ENCODE measurements at regions not wholly inside any gene's neighbourhood (a gene's known extent, or its start where the extent isn't known, plus 50 kb on each side); places are given as distances from the start of the nearest gene placed in this dataset.

- Histone ChIP-seq H3K56ac (ENCODE audit: extremely low read depth, insufficient read depth, low read length) (no peak overlapping the region), H3K27me3 (ENCODE audit: control insufficient read depth, insufficient read depth, low read length) (no peaks in the 10 kb centered on the region), H3K27ac (ENCODE audit: insufficient read depth, low read length) (no peak overlapping the region), H2AK5ac (ENCODE audit: low read depth, low read length) (no peak overlapping the region), H3K9ac (ENCODE audit: low read depth, low read length) (no peak overlapping the region), H3K23ac (ENCODE audit: low read depth, low read length) (no peak overlapping the region), H3K9me1 (ENCODE audit: insufficient read depth, low read length) (no peaks in the 10 kb centered on the region), H3K36me3 (ENCODE audit: control insufficient read depth, insufficient read depth, low read length) (no peaks in the 10 kb centered on the region), H4K91ac (ENCODE audit: insufficient read depth, low read depth, low read length) (no peak overlapping the region), H2BK5ac (ENCODE audit: low read depth, low read length, poor library complexity, severe bottlenecking) (no peak overlapping the region), H4K5ac (ENCODE audit: low read depth, low read length) (no peak overlapping the region), H4K20me1 (ENCODE audit: insufficient read depth, low read length) (no peaks in the 10 kb centered on the region), H3K79me1 (ENCODE audit: low read depth in 1 of 2, low read length in 2 of 2) (no peaks in the 10 kb centered on the region), H2BK20ac (ENCODE audit: low read depth, low read length) (no peak overlapping the region), H3K4me3 (ENCODE audit: insufficient read depth, low read depth, low read length) (no peak overlapping the region), H2AK9ac (replicated peaks; ENCODE audit: low read depth, low read length, poor library complexity) (no peak overlapping the region), H3K14ac (replicated peaks; ENCODE audit: low read depth, low read length) (no peak overlapping the region), H2AFZ (replicated peaks; ENCODE audit: low read length, poor library complexity) (no peak overlapping the region), H3K18ac (ENCODE audit: low read depth, low read length) (no peak overlapping the region), H3K4me1 (ENCODE audit: control insufficient read depth, insufficient read depth, low read length) (no peaks in the 10 kb centered on the region), H4K8ac (ENCODE audit: low read depth in 2 of 2, low read length in 2 of 2) (no peak overlapping the region), H3K4me2 (ENCODE audit: low read depth, low read length) (no peak overlapping the region), H3K9me3 (ENCODE audit: control insufficient read depth, insufficient read depth, low read length) (no peaks in the 10 kb centered on the region), H2BK120ac (ENCODE audit: low read depth, low read length) (no peak overlapping the region), H2BK15ac (ENCODE audit: low read depth, low read length) (no peak overlapping the region), H3K4ac (ENCODE audit: low read depth, low read length) (no peak overlapping the region)
- dilution Hi-C loops (cut with HindIII; ENCODE audit: low sequenced_read_pairs, unreplicated experiment), result no loop called here
- no TSS peak for BruUV-seq (replicated peaks)
- CTCF ChIA-PET, result no interaction called here
- in situ Hi-C loops (cut with MboI; ENCODE audit: low sequenced_read_pairs), result no loop called here
- no CpG with 5 or more reads among the region's 10 CpGs for WGBS, 2 experiments (ENCODE audit: extremely low coverage in 2 of 2, insufficient read length in 1 of 2)
- DNase-seq, result no peak
- intact Hi-C loops (cut with micrococcal nuclease), result no loop called here
- POLR2A ChIA-PET (ENCODE audit: unreplicated experiment), result no interaction called here
- TF ChIP-seq NFE2L2 (IDR thresholded peaks at IDR 0.05; ENCODE audit: low read depth, low read length), result no peak
- no peak for TF ChIP-seq MAZ (IDR thresholded peaks at IDR 0.05; ENCODE audit: borderline replicate concordance, low read depth, low read length)
- no peak for TF ChIP-seq FOS (IDR thresholded peaks at IDR 0.05; ENCODE audit: low read depth, low read length)
- TF ChIP-seq CHD1 (IDR thresholded peaks at IDR 0.05; ENCODE audit: low read depth, low read length), result no peak
- no peak for TF ChIP-seq MXI1 (IDR thresholded peaks at IDR 0.05; ENCODE audit: borderline replicate concordance, low read depth, low read length)
- no peak for TF ChIP-seq RFX5 (IDR thresholded peaks at IDR 0.05; ENCODE audit: low read depth, low read length)
- no peak for TF ChIP-seq CEBPB (IDR thresholded peaks at IDR 0.05; ENCODE audit: low read depth, low read length)
- no peak for TF ChIP-seq BHLHE40 (IDR thresholded peaks at IDR 0.05; ENCODE audit: low read depth, low read length)
- TF ChIP-seq MAFK (IDR thresholded peaks at IDR 0.05; ENCODE audit: low read depth, low read length), result no peak
- TF ChIP-seq POLR2A (IDR thresholded peaks at IDR 0.05; ENCODE audit: low read depth, low read length), result no peak
- TF ChIP-seq RCOR1 (IDR thresholded peaks at IDR 0.05; ENCODE audit: insufficient replicate concordance, low read length), result no peak
- TF ChIP-seq ELK1 (IDR thresholded peaks at IDR 0.05; ENCODE audit: borderline replicate concordance, low read depth, low read length), result no peak
- no peak for TF ChIP-seq RAD21 (IDR thresholded peaks at IDR 0.05; ENCODE audit: low read length)
- no peak for TF ChIP-seq USF2 (IDR thresholded peaks at IDR 0.05; ENCODE audit: low read depth, low read length)
- TF ChIP-seq SMC3 (IDR thresholded peaks at IDR 0.05; ENCODE audit: low read depth, low read length), result no peak
- ATAC-seq (ENCODE audit: low read depth), result no peak
Measured at GRCh38 chr7:21367537-21367936, 60.3 kb upstream of the SP4 start.
